GM12873 (cell line): ENCODE measurements at regions not wholly inside any gene's neighbourhood (a gene's known extent, or its start where the extent isn't known, plus 50 kb on each side); places are given as distances from the start of the nearest gene placed in this dataset.

ENCODE experiments used
- TF ChIP-seq, protein P1 (sequence below): IDR thresholded peaks from 2 replicates; pipeline ENCODE4 v1.5.1; 2012; ENCODE audit warnings: low read depth, mild to moderate bottlenecking, moderate library complexity, low read length, control low read depth; ENCODE audit not compliant: insufficient read depth; ENCODE audit errors: missing control alignments

GRCh38 chr11:97361812-97362378 is 972.1 kb downstream of the JRKL start:
- TF ChIP-seq, protein P1, sequence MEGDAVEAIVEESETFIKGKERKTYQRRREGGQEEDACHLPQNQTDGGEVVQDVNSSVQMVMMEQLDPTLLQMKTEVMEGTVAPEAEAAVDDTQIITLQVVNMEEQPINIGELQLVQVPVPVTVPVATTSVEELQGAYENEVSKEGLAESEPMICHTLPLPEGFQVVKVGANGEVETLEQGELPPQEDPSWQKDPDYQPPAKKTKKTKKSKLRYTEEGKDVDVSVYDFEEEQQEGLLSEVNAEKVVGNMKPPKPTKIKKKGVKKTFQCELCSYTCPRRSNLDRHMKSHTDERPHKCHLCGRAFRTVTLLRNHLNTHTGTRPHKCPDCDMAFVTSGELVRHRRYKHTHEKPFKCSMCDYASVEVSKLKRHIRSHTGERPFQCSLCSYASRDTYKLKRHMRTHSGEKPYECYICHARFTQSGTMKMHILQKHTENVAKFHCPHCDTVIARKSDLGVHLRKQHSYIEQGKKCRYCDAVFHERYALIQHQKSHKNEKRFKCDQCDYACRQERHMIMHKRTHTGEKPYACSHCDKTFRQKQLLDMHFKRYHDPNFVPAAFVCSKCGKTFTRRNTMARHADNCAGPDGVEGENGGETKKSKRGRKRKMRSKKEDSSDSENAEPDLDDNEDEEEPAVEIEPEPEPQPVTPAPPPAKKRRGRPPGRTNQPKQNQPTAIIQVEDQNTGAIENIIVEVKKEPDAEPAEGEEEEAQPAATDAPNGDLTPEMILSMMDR, result no peak

DNA sequence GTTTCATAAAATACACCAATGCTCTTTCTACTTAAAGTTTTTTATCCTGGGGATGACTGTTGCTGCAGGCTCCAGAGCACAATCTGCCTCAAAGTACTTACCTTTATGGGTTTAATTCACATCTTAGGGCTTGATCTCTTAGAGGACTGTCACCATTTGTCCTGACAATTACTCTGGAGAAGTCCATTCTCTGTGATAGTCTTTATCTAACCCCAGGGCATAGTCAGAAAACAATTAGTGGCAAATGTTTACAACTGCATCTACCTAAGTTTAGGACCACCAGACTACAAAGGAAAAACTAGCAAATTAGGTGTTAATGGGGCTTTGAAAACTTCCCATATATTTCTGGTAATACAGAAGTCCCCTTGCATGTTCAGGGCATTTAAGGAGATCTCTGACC is 973.5 kb downstream of the JRKL start:
- TF ChIP-seq, protein P1, result no peak

- TF ChIP-seq, protein P1, result no peak
These were observed 974.2 kb downstream of the JRKL start for GRCh38 chr11:97364047-97364446.

- TF ChIP-seq, protein P1, result no peak
These were observed 977.7 kb downstream of the JRKL start for GRCh38 chr11:97367406-97368083.

- TF ChIP-seq, protein P1, result no peak
These were observed 999.5 kb downstream of the JRKL start for GRCh38 chr11:97389270-97389669.

GRCh38 chr11:97398246-97398645 is 1008.4 kb downstream of the JRKL start:
- TF ChIP-seq, protein P1, result no peak

DNA sequence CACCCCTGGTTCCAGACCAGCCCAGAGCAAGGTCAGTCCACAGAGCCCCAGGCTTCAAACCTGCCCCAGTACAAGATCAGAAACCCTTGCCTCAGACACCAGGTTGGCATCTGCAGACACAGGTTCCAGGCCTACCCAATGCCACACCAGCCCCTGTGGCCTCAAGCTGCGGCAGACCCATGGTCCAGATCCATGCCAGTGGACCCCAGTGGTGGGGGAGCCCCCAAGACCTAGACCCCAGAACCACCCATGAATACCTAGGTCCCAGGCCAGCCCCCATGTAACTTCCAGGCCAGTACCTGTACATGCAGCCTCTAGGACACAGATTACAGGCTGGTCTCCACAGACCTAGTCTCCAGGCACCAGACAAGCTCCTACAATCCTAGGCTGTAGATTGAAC is 1019.3 kb downstream of the JRKL start:
- TF ChIP-seq, protein P1, result no peak
